HEK293 (cell line): ENCODE measurements at regions not wholly inside any gene's neighbourhood (a gene's known extent, or its start where the extent isn't known, plus 50 kb on each side); places are given as distances from the start of the nearest gene placed in this dataset.

ENCODE experiments used
- CTCF ChIA-PET: fragments of 350-600 bp; formaldehyde crosslinking; extraction: SDS; loops from one replicate; lab custom pipeline; 2021; ENCODE audit warnings: antibody characterized with exemption; lab: Yijun Ruan, JAX
- POLR2A ChIA-PET: fragments of 300-600 bp; formaldehyde crosslinking; extraction: SDS; loops from one replicate; lab custom pipeline; 2020; ENCODE audit warnings: antibody characterized with exemption, inconsistent platforms; lab: Yijun Ruan, JAX
- H3K27ac ChIP-seq: fragments of 200-500 bp; sonication (Bioruptor generic); 2 replicates; pipeline ENCODE4 v1.5.1; 2014; ENCODE audit warnings: low read depth, low read length, control low read depth, inconsistent platforms; ENCODE audit errors: extremely low read depth
- H3K36me3 ChIP-seq, 2 experiments: fragments of 200-500 bp in 1 of 2; sonication (Bioruptor generic) in 1 of 2; 1 replicate in 1 of 2; 2 replicates in 1 of 2; pipeline ENCODE4 v1.5.1; 2014 to 2017; ENCODE audit warnings: inconsistent platforms in 2 of 2, low read length in 2 of 2; ENCODE audit not compliant: control insufficient read depth in 2 of 2, insufficient read depth in 1 of 2
- H3K4me1 ChIP-seq: fragments of 200-500 bp; sonication (Bioruptor generic); 2 replicates; pipeline ENCODE4 v1.5.1; 2014; ENCODE audit warnings: mild to moderate bottlenecking, low read length, inconsistent platforms; ENCODE audit not compliant: control insufficient read depth, insufficient read depth
- H3K4me3 ChIP-seq: 2 replicates; pipeline ENCODE4 v1.5.1; 2011; ENCODE audit warnings: low read depth, mild to moderate bottlenecking, control low read depth, low read length, moderate library complexity
- H3K9me3 ChIP-seq: fragments of 200-500 bp; sonication (Bioruptor generic); 2 replicates; pipeline ENCODE4 v1.5.1; 2014; ENCODE audit warnings: low read depth, low read length, inconsistent platforms; ENCODE audit not compliant: control insufficient read depth, insufficient read depth
- PATZ1 ChIP-seq: fragments of 450-650 bp; formaldehyde crosslinking; IDR thresholded peaks from 2 replicates; pipeline ENCODE4 v1.5.1; 2016; ENCODE audit warnings: missing biosample characterization, missing genetic modification characterization
- SCRT1 ChIP-seq: fragments of 450-650 bp; formaldehyde crosslinking; IDR thresholded peaks from 2 replicates; pipeline ENCODE4 v1.5.1; 2016; ENCODE audit warnings: missing biosample characterization, missing genetic modification characterization, borderline replicate concordance
- SCRT2 ChIP-seq: fragments of 450-650 bp; formaldehyde crosslinking; IDR thresholded peaks from 2 replicates; pipeline ENCODE4 v1.5.1; 2016; ENCODE audit warnings: missing biosample characterization, missing genetic modification characterization
- YY1 ChIP-seq: fragments of 450-650 bp; formaldehyde crosslinking; IDR thresholded peaks from 2 replicates; pipeline ENCODE4 v1.5.1; 2018; ENCODE audit warnings: missing biosample characterization, missing genetic modification characterization
- ZBTB10 ChIP-seq: fragments of 450-650 bp; formaldehyde crosslinking; IDR thresholded peaks from 2 replicates; pipeline ENCODE4 v1.5.1; 2016; ENCODE audit warnings: missing biosample characterization, missing genetic modification characterization
- ZBTB7A ChIP-seq: fragments of 450-650 bp; formaldehyde crosslinking; IDR thresholded peaks from 2 replicates; pipeline ENCODE4 v1.5.1; 2016; ENCODE audit warnings: low read depth, missing biosample characterization, missing genetic modification characterization
- ZIC2 ChIP-seq: fragments of 450-650 bp; formaldehyde crosslinking; IDR thresholded peaks from 2 replicates; pipeline ENCODE4 v1.5.1; 2016; ENCODE audit warnings: missing biosample characterization, missing genetic modification characterization
- ZNF121 ChIP-seq: fragments of 450-650 bp; formaldehyde crosslinking; IDR thresholded peaks from 2 replicates; pipeline ENCODE4 v1.5.1; 2016; ENCODE audit warnings: missing biosample characterization, missing genetic modification characterization
- ZNF146 ChIP-seq: fragments of 450-650 bp; formaldehyde crosslinking; IDR thresholded peaks from 2 replicates; pipeline ENCODE4 v1.5.1; 2016; ENCODE audit warnings: missing biosample characterization, missing genetic modification characterization
- ZNF2 ChIP-seq: fragments of 450-650 bp; formaldehyde crosslinking; IDR thresholded peaks from 2 replicates; pipeline ENCODE4 v1.5.1; 2016; ENCODE audit warnings: missing biosample characterization, missing genetic modification characterization
- ZNF221 ChIP-seq: fragments of 450-650 bp; formaldehyde crosslinking; IDR thresholded peaks from 2 replicates; pipeline ENCODE4 v1.5.1; 2017; ENCODE audit warnings: missing biosample characterization, missing genetic modification characterization, borderline replicate concordance
- ZNF302 ChIP-seq: fragments of 450-650 bp; formaldehyde crosslinking; IDR thresholded peaks from 2 replicates; pipeline ENCODE4 v1.5.1; 2016; ENCODE audit warnings: missing biosample characterization, missing genetic modification characterization, low read depth
- ZNF530 ChIP-seq: fragments of 450-650 bp; formaldehyde crosslinking; IDR thresholded peaks from 2 replicates; pipeline ENCODE4 v1.5.1; 2016; ENCODE audit warnings: low read depth, missing biosample characterization, missing genetic modification characterization
- ZNF558 ChIP-seq: fragments of 450-650 bp; formaldehyde crosslinking; IDR thresholded peaks from 2 replicates; pipeline ENCODE4 v1.5.1; 2016; ENCODE audit warnings: missing biosample characterization, missing genetic modification characterization
- ZNF600 ChIP-seq: fragments of 450-650 bp; formaldehyde crosslinking; IDR thresholded peaks from 2 replicates; pipeline ENCODE4 v1.5.1; 2016; ENCODE audit warnings: missing biosample characterization, missing genetic modification characterization
- ZNF623 ChIP-seq: fragments of 450-650 bp; formaldehyde crosslinking; IDR thresholded peaks from 2 replicates; pipeline ENCODE4 v1.5.1; 2016; ENCODE audit warnings: missing biosample characterization, missing genetic modification characterization
- ZNF692 ChIP-seq: fragments of 450-650 bp; formaldehyde crosslinking; IDR thresholded peaks from 2 replicates; pipeline ENCODE4 v1.5.1; 2016; ENCODE audit warnings: missing biosample characterization, missing genetic modification characterization
- ZNF707 ChIP-seq: fragments of 450-650 bp; formaldehyde crosslinking; IDR thresholded peaks from 2 replicates; pipeline ENCODE4 v1.5.1; 2016; ENCODE audit warnings: missing biosample characterization, missing genetic modification characterization
- ZNF747 ChIP-seq: fragments of 450-650 bp; formaldehyde crosslinking; IDR thresholded peaks from 2 replicates; pipeline ENCODE4 v1.5.1; 2016; ENCODE audit warnings: missing biosample characterization, missing genetic modification characterization
- ZNF76 ChIP-seq: fragments of 450-650 bp; formaldehyde crosslinking; IDR thresholded peaks from 2 replicates; pipeline ENCODE4; 2016; ENCODE audit warnings: low read depth, missing biosample characterization, missing genetic modification characterization, borderline replicate concordance
- ZNF785 ChIP-seq: fragments of 450-650 bp; formaldehyde crosslinking; IDR thresholded peaks from 2 replicates; pipeline ENCODE4 v1.5.1; 2016; ENCODE audit warnings: missing biosample characterization, missing genetic modification characterization
- ZNF830 ChIP-seq: fragments of 450-650 bp; IDR thresholded peaks from 2 replicates; pipeline ENCODE4 v1.5.0; 2018; ENCODE audit warnings: missing biosample characterization, missing genetic modification characterization, low read depth, mild to moderate bottlenecking, moderate library complexity
- ZNF843 ChIP-seq: fragments of 450-650 bp; formaldehyde crosslinking; IDR thresholded peaks from 2 replicates; pipeline ENCODE4 v1.5.1; 2016; ENCODE audit warnings: missing biosample characterization, missing genetic modification characterization

GRCh38 chr2:59694176-59694575 lies 859.3 kb downstream of the BCL11A start:
- POLR2A ChIA-PET = no interaction called here
- TF ChIP-seq ZNF146 (tag by site-specific recombination) (no peak), ZNF558 (tag by site-specific recombination) (no peak), ZNF830 (tag by site-specific recombination) (no peak), ZBTB7A (no peak), ZNF692 (tag by site-specific recombination) (no peak), ZNF623 (tag by site-specific recombination) (no peak), ZNF785 (no peak), ZIC2 (tag by site-specific recombination) (no peak), SCRT1 (tag by site-specific recombination) (no peak), ZNF747 (no peak), ZNF707 (no peak)
- Histone ChIP-seq H3K27ac (no peak overlapping the region), H3K4me1 (no peaks in the 10 kb centered on the region), H3K36me3 (no peaks in the 10 kb centered on the region), H3K4me3 (no peak overlapping the region), H3K9me3 (no peaks in the 10 kb centered on the region)
- CTCF ChIA-PET = no interaction called here

- no peaks in the 10 kb centered on the region for H3K4me1 ChIP-seq
- TF ChIP-seq ZNF558 (tag by site-specific recombination) (no peak), SCRT2 (no peak), ZNF530 (no peak), PATZ1 (tag by site-specific recombination) (no peak)
- H3K4me3 ChIP-seq = no peak overlapping the region
- ChIA-PET POLR2A (no interaction called here), CTCF (interaction anchor here (0.8 kb wide), 1 partner anchor 259 kb away, joined by 3 read pairs; no protein-coding TSS in a partner anchor)
- no peak overlapping the region for H3K27ac ChIP-seq
- no peaks in the 10 kb centered on the region for H3K9me3 ChIP-seq
- H3K36me3 ChIP-seq = no peaks in the 10 kb centered on the region
Measured at GRCh38 chr2:59693231-59693959, 860.1 kb downstream of the BCL11A start.

- no peak overlapping the region for H3K27ac ChIP-seq
- no peaks in the 10 kb centered on the region for H3K4me1 ChIP-seq
- no peak overlapping the region for H3K4me3 ChIP-seq
- ChIA-PET POLR2A (no interaction called here), CTCF (no interaction called here)
- no peak for TF ChIP-seq YY1 (tag by site-specific recombination)
- no peak for TF ChIP-seq ZNF221 (tag by site-specific recombination)
- TF ChIP-seq ZNF830 (tag by site-specific recombination) = no peak
- TF ChIP-seq ZNF76 (tag by site-specific recombination) = no peak
- no peak for TF ChIP-seq ZNF302 (tag by site-specific recombination)
- no peak for TF ChIP-seq ZBTB10 (tag by site-specific recombination)
- no peak for TF ChIP-seq SCRT2
- no peak for TF ChIP-seq ZNF121 (tag by site-specific recombination)
- no peak for TF ChIP-seq ZNF600 (tag by site-specific recombination)
- no peak for TF ChIP-seq ZNF2 (tag by site-specific recombination)
- TF ChIP-seq ZNF843 (tag by site-specific recombination) = no peak
- H3K36me3 ChIP-seq = no peaks in the 10 kb centered on the region
- H3K9me3 ChIP-seq = no peaks in the 10 kb centered on the region
Measured at GRCh38 chr2:59691518-59692190, 861.8 kb downstream of the BCL11A start.
